Endodermal cell (in vitro differentiated cells): ENCODE measurements at regions not wholly inside any gene's neighbourhood (a gene's known extent, or its start where the extent isn't known, plus 50 kb on each side); places are given as distances from the start of the nearest gene placed in this dataset.

ENCODE experiments used
- DNase-seq: peaks from one replicate; pipeline ENCODE4 v3.0.0-alpha.2; 2017
- H3K27ac ChIP-seq: 2 replicates; pipeline ENCODE4 v1.5.1; 2013; ENCODE audit warnings: mild to moderate bottlenecking, low read depth, low read length, moderate library complexity
- H3K27me3 ChIP-seq: 2 replicates; pipeline ENCODE4 v1.6.1; 2013; ENCODE audit warnings: mild to moderate bottlenecking, low read length, moderate library complexity; ENCODE audit not compliant: insufficient read depth, control insufficient read depth, poor library complexity, severe bottlenecking
- H3K36me3 ChIP-seq: 2 replicates; pipeline ENCODE4 v1.7.0; 2013; ENCODE audit warnings: mild to moderate bottlenecking, low read length, moderate library complexity; ENCODE audit not compliant: control insufficient read depth, insufficient read depth
- H3K4me1 ChIP-seq: one replicate; pipeline ENCODE4 v1.7.0; 2013; ENCODE audit warnings: low read length; ENCODE audit not compliant: control insufficient read depth, insufficient read depth
- H3K4me3 ChIP-seq: 2 replicates; pipeline ENCODE4 v1.5.1; 2013; ENCODE audit warnings: mild to moderate bottlenecking, low read length, moderate library complexity
- H3K9ac ChIP-seq: 2 replicates; pipeline ENCODE4 v1.6.1; 2013; ENCODE audit warnings: mild to moderate bottlenecking, low read length, moderate library complexity; ENCODE audit not compliant: poor library complexity, severe bottlenecking; ENCODE audit errors: extremely low read depth
- H3K9me3 ChIP-seq: 2 replicates; pipeline ENCODE4 v1.6.1; 2013; ENCODE audit warnings: mild to moderate bottlenecking, low read length, moderate library complexity; ENCODE audit not compliant: control insufficient read depth
- H3K27ac Mint-ChIP-seq: 2 replicates; pipeline ENCODE4 v1.8.0; 2020; ENCODE audit warnings: mixed read lengths
- H3K27me3 Mint-ChIP-seq: 2 replicates; pipeline ENCODE4 v1.8.0; 2021; ENCODE audit warnings: mild to moderate bottlenecking, mixed read lengths; ENCODE audit not compliant: insufficient read depth
- H3K36me3 Mint-ChIP-seq: 2 replicates; pipeline ENCODE4 v1.8.0; 2020; ENCODE audit warnings: low read depth, mixed read lengths
- H3K4me1 Mint-ChIP-seq: 2 replicates; pipeline ENCODE4 v1.8.0; 2020; ENCODE audit warnings: mixed read lengths
- H3K4me3 Mint-ChIP-seq: 2 replicates; pipeline ENCODE4 v1.8.0; 2020; ENCODE audit warnings: mild to moderate bottlenecking, moderate library complexity, mixed read lengths
- H3K9me3 Mint-ChIP-seq: 2 replicates; pipeline ENCODE4 v1.8.0; 2020; ENCODE audit warnings: mild to moderate bottlenecking, mixed read lengths
- CTCF ChIP-seq: fragments of 200-600 bp; sonication (generic); conservative IDR thresholded peaks from 2 replicates; pipeline ENCODE4 v1.5.0; 2021; ENCODE audit warnings: antibody characterized with exemption, mild to moderate bottlenecking
- WGBS, 2 experiments: methylation state at CpG; one replicate each; pipeline versions ENCODE4 v1.1.5 to v1.1.7; 2013; ENCODE audit warnings: missing lambda C conversion rate in 2 of 2, mixed read lengths in 1 of 2; ENCODE audit not compliant: insufficient coverage in 1 of 2, insufficient read length in 1 of 2; 5-methylcytosine and 5-hydroxymethylcytosine counted together

GRCh38 chr18:29351171-29351570 is 1174.2 kb upstream of the CDH2 start:
- Histone ChIP-seq H3K9me3 (peaks cover 36% of the 10 kb centered on the region), H3K27ac (no peak overlapping the region), H3K4me1 (no peaks in the 10 kb centered on the region), H3K27me3 (no peaks in the 10 kb centered on the region), H3K9ac (no peak overlapping the region), H3K36me3 (no peaks in the 10 kb centered on the region), H3K4me3 (no peak overlapping the region)
- H3K36me3 Mint-ChIP-seq: peaks cover 28% of the 10 kb centered on the region
- H3K27ac Mint-ChIP-seq: no peak overlapping the region
- TF ChIP-seq CTCF: no peak
- DNase-seq: no peak
- peaks cover 4% of the 10 kb centered on the region for H3K4me1 Mint-ChIP-seq
- 96 to 100% methylated on average over 1 of the region's 1 CpG for WGBS, 2 experiments
- H3K4me3 Mint-ChIP-seq: no peak overlapping the region
- H3K9me3 Mint-ChIP-seq: peaks cover 23% of the 10 kb centered on the region
- no peaks in the 10 kb centered on the region for H3K27me3 Mint-ChIP-seq

DNA sequence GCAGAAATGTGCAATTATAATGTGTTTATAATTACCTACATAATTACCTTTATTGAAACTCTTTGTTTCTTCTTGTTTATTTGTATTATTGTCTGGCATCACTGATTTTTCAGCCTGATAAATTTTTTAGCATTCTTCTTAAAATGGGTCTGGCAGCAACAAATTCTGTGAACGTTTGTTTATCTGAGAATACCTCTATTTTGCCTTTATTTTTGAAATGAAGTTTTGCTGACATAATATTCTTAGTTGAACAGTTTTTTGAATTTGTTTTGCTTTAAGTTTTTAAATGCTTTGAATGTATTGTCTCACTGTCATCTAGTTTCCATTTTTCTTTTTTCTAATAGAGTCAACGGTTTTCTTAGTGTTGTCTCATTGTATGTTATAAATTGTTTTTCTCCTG is 1152.0 kb upstream of the CDH2 start:
- TF ChIP-seq CTCF: no peak
- WGBS, 2 experiments: 94% methylated on average over 1 of the region's 2 CpGs; no CpG with 5 or more reads in 1 of the 2 experiments
- H3K36me3 Mint-ChIP-seq: peaks cover 50% of the 10 kb centered on the region
- no peaks in the 10 kb centered on the region for H3K36me3 ChIP-seq
- H3K4me1 ChIP-seq: no peaks in the 10 kb centered on the region
- peaks cover 59% of the 10 kb centered on the region for H3K9me3 ChIP-seq
- H3K27me3 Mint-ChIP-seq: no peaks in the 10 kb centered on the region
- no peak overlapping the region for H3K27ac Mint-ChIP-seq
- no peak for DNase-seq
- H3K4me1 Mint-ChIP-seq: peaks cover 21% of the 10 kb centered on the region
- no peak overlapping the region for H3K9ac ChIP-seq
- H3K27ac ChIP-seq: no peak overlapping the region
- no peak overlapping the region for H3K4me3 ChIP-seq
- H3K4me3 Mint-ChIP-seq: no peak overlapping the region
- H3K27me3 ChIP-seq: no peaks in the 10 kb centered on the region
- H3K9me3 Mint-ChIP-seq: peaks cover 43% of the 10 kb centered on the region

GRCh38 chr18:29326214-29326613 is 1149.3 kb upstream of the CDH2 start:
- no peaks in the 10 kb centered on the region for H3K4me1 ChIP-seq
- WGBS, 2 experiments: 74% methylated on average over 2 of the region's 2 CpGs; no CpG with 5 or more reads in 1 of the 2 experiments
- H3K9me3 Mint-ChIP-seq: peaks cover 37% of the 10 kb centered on the region
- no peaks in the 10 kb centered on the region for H3K27me3 ChIP-seq
- H3K4me1 Mint-ChIP-seq: peaks cover 21% of the 10 kb centered on the region
- peaks cover 37% of the 10 kb centered on the region for H3K36me3 Mint-ChIP-seq
- no peak for TF ChIP-seq CTCF
- no peaks in the 10 kb centered on the region for H3K36me3 ChIP-seq
- no peak overlapping the region for H3K4me3 Mint-ChIP-seq
- H3K4me3 ChIP-seq: peak overlapping the region; percentile 50
- no peak overlapping the region for H3K9ac ChIP-seq
- no peaks in the 10 kb centered on the region for H3K27me3 Mint-ChIP-seq
- H3K27ac ChIP-seq: no peak overlapping the region
- DNase-seq: no peak
- peaks cover 43% of the 10 kb centered on the region for H3K9me3 ChIP-seq
- no peak overlapping the region for H3K27ac Mint-ChIP-seq
